ENCODE measurements at regions not wholly inside any gene's neighbourhood (a gene's known extent, or its start where the extent isn't known, plus 50 kb on each side); places are given as distances from the start of the nearest gene placed in this dataset.
A peak's percentile ranks its signal among the peaks of the same experiment; 100 is the strongest.

DNA sequence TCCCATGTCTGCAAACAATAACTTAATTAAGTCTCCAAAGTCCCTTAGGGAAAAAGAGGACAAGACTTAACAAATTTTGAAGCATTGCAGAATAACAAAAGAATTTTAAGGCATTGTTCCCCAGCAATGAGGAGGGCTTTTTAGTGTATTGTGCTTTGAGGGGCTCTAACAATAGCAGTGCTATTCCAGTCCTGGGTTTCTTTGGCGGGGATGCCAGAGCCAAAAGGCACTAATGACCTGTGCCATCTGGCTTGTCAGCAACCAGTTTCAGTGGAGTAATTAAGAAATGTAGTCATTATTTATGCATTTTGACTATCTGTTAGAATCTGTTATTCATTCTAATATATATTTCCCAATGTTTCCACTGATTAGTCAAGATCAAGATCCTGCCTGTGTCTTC lies 575.4 kb downstream of the SPRY1 start:
- H3K9me3 ChIP-seq (replicated peaks; ENCODE audit: insufficient read depth, low read length): no peaks in the 10 kb centered on the region
- no peak overlapping the region for H3K4me3 ChIP-seq (ENCODE audit: low read length)
- no peak overlapping the region for H3K4me2 ChIP-seq (ENCODE audit: low read depth, low read length)
- H3K9me2 ChIP-seq (replicated peaks; ENCODE audit: insufficient read depth, low read length): no peaks in the 10 kb centered on the region
- no peak overlapping the region for H3K9ac ChIP-seq (ENCODE audit: low read length)
- DNase-seq: no peak
- no peak overlapping the region for H2AFZ ChIP-seq (ENCODE audit: low read length)
- no peaks in the 10 kb centered on the region for H3K27me3 ChIP-seq (replicated peaks; ENCODE audit: insufficient read depth, low read length)
- no peaks in the 10 kb centered on the region for H3K36me3 ChIP-seq (replicated peaks; ENCODE audit: insufficient read depth, low read length)
- H3K4me1 ChIP-seq (ENCODE audit: low read length): no peaks in the 10 kb centered on the region
- H3F3A ChIP-seq (ENCODE audit: insufficient read depth, low read length): no peaks in the 10 kb centered on the region
- no peaks in the 10 kb centered on the region for H4K20me1 ChIP-seq (ENCODE audit: insufficient read depth, low read length)
- no peak for TF ChIP-seq EZH2 (optimal IDR thresholded peaks at IDR 0.05; ENCODE audit: low read depth, low read length)
- TF ChIP-seq, protein P1, sequence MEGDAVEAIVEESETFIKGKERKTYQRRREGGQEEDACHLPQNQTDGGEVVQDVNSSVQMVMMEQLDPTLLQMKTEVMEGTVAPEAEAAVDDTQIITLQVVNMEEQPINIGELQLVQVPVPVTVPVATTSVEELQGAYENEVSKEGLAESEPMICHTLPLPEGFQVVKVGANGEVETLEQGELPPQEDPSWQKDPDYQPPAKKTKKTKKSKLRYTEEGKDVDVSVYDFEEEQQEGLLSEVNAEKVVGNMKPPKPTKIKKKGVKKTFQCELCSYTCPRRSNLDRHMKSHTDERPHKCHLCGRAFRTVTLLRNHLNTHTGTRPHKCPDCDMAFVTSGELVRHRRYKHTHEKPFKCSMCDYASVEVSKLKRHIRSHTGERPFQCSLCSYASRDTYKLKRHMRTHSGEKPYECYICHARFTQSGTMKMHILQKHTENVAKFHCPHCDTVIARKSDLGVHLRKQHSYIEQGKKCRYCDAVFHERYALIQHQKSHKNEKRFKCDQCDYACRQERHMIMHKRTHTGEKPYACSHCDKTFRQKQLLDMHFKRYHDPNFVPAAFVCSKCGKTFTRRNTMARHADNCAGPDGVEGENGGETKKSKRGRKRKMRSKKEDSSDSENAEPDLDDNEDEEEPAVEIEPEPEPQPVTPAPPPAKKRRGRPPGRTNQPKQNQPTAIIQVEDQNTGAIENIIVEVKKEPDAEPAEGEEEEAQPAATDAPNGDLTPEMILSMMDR (IDR thresholded peaks at IDR 0.05; ENCODE audit: low read length): no peak
- no peak for TF ChIP-seq EZH2phosphoT487 (IDR thresholded peaks at IDR 0.05; ENCODE audit: low read length)
- no peaks in the 10 kb centered on the region for H3K79me2 ChIP-seq (ENCODE audit: low read length)
- no peak overlapping the region for H3K27ac ChIP-seq (ENCODE audit: low read length)

DNA sequence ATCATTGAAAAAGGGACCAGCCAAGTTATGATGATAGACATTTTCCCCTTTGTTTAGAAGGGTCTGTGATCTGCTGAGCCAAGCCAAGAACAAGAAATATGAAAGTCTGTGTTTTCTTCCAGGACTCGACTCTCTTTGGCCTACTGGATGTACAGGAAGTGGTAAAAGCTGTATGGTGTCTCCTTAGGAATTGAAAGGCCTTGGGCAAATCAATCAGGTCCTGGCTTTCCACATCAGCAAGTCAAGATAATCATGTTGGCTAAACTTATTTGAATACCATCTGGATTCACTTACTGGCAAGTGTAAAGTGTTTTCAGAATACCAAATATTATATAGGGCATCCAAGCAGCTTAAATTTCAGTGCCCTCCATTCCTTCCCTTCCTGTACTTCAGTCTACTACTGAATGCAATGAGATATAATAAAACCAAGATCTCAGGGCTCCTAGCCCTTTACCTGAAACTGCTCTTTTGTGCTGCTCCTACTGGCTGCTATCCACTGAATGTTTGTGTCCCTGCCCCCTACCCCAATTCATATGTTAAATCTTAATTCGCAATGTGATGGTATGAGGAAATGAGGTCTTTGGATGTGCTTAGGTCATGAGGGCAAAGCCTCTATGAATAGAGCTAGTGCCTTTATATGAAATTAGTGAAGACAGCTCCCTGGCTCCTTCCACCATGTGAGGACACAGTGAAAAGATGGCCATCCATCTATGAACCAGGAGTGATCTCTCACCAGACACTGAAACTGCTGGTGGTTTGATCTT lies 578.0 kb downstream of the SPRY1 start:
- DNase-seq: no peak
- Histone ChIP-seq H3K27ac (ENCODE audit: low read length) (no peak overlapping the region), H3K9me2 (replicated peaks; ENCODE audit: insufficient read depth, low read length) (no peaks in the 10 kb centered on the region), H3K9ac (ENCODE audit: low read length) (no peak overlapping the region), H2AFZ (ENCODE audit: low read length) (no peak overlapping the region), H3K9me3 (replicated peaks; ENCODE audit: insufficient read depth, low read length) (no peaks in the 10 kb centered on the region), H3F3A (ENCODE audit: insufficient read depth, low read length) (no peaks in the 10 kb centered on the region), H4K20me1 (ENCODE audit: insufficient read depth, low read length) (no peaks in the 10 kb centered on the region), H3K4me1 (ENCODE audit: low read length) (no peaks in the 10 kb centered on the region), H3K36me3 (replicated peaks; ENCODE audit: insufficient read depth, low read length) (no peaks in the 10 kb centered on the region), H3K4me2 (ENCODE audit: low read depth, low read length) (no peak overlapping the region), H3K4me3 (ENCODE audit: low read length) (no peak overlapping the region), H3K27me3 (replicated peaks; ENCODE audit: insufficient read depth, low read length) (no peaks in the 10 kb centered on the region), H3K79me2 (ENCODE audit: low read length) (no peaks in the 10 kb centered on the region)
- TF ChIP-seq EZH2 (optimal IDR thresholded peaks at IDR 0.05; ENCODE audit: low read depth, low read length) (no peak), EZH2phosphoT487 (IDR thresholded peaks at IDR 0.05; ENCODE audit: low read length) (no peak)

DNA sequence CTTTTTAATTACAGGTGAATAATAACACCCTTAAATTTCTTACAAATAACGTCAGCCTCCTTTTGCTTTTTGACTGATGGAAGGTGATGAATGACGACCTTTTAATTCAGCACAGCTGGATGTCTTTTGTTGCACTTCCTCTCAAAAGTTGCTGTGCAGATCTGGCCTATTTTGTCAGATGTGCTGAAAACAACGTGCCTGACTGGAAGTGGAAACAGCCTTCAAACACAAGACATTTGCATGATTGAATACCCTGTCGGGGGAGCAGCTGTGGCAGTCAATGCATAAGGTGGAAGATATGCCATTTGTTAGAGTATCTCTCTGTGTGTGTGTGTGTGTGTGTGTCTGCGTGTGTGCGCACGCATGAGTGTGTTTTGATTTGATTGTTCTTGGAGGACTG lies 579.7 kb downstream of the SPRY1 start:
- Histone ChIP-seq H3K36me3 (replicated peaks; ENCODE audit: insufficient read depth, low read length) (no peaks in the 10 kb centered on the region), H3K79me2 (ENCODE audit: low read length) (no peaks in the 10 kb centered on the region), H3K9me3 (replicated peaks; ENCODE audit: insufficient read depth, low read length) (no peaks in the 10 kb centered on the region), H3K27ac (ENCODE audit: low read length) (no peak overlapping the region), H3K4me3 (ENCODE audit: low read length) (no peak overlapping the region), H3K4me1 (ENCODE audit: low read length) (no peaks in the 10 kb centered on the region), H3K4me2 (ENCODE audit: low read depth, low read length) (no peak overlapping the region), H3K27me3 (replicated peaks; ENCODE audit: insufficient read depth, low read length) (no peaks in the 10 kb centered on the region), H3K9me2 (replicated peaks; ENCODE audit: insufficient read depth, low read length) (no peaks in the 10 kb centered on the region), H4K20me1 (ENCODE audit: insufficient read depth, low read length) (no peaks in the 10 kb centered on the region), H2AFZ (ENCODE audit: low read length) (no peak overlapping the region), H3F3A (ENCODE audit: insufficient read depth, low read length) (no peaks in the 10 kb centered on the region), H3K9ac (ENCODE audit: low read length) (no peak overlapping the region)
- peak; percentile 47 for DNase-seq
- TF ChIP-seq EZH2phosphoT487 (IDR thresholded peaks at IDR 0.05; ENCODE audit: low read length): no peak
- TF ChIP-seq EZH2 (optimal IDR thresholded peaks at IDR 0.05; ENCODE audit: low read depth, low read length): no peak
- TF ChIP-seq, protein P1 (IDR thresholded peaks at IDR 0.05; ENCODE audit: low read length): no peak

DNA sequence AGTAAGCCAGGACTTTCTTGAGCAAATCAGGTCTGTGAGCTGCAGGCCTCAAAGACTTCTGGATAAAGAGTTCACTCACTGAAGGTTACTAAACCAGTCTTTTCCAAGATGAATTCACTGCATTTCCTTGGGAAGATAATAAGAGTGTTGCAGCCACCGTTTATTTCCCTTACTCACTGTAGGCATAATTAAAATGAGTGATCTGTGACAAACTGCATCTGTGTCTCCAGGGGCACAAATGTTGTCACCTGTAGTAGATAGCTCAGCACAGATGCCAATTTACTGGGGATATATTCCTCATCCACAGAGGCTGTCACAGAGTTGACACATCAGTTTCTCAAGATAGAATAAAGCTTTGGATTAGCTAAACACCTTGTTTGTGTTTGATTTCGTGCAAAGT lies 580.2 kb downstream of the SPRY1 start:
- H3K9ac ChIP-seq (ENCODE audit: low read length): no peak overlapping the region
- H3K27me3 ChIP-seq (replicated peaks; ENCODE audit: insufficient read depth, low read length): no peaks in the 10 kb centered on the region
- no peak overlapping the region for H3K4me3 ChIP-seq (ENCODE audit: low read length)
- H3K9me2 ChIP-seq (replicated peaks; ENCODE audit: insufficient read depth, low read length): no peaks in the 10 kb centered on the region
- no peaks in the 10 kb centered on the region for H4K20me1 ChIP-seq (ENCODE audit: insufficient read depth, low read length)
- no peak overlapping the region for H3K4me2 ChIP-seq (ENCODE audit: low read depth, low read length)
- TF ChIP-seq EZH2phosphoT487 (IDR thresholded peaks at IDR 0.05; ENCODE audit: low read length) (no peak), EZH2 (optimal IDR thresholded peaks at IDR 0.05; ENCODE audit: low read depth, low read length) (no peak)
- TF ChIP-seq, protein P1 (IDR thresholded peaks at IDR 0.05; ENCODE audit: low read length): no peak
- H3K4me1 ChIP-seq (ENCODE audit: low read length): no peaks in the 10 kb centered on the region
- H3K27ac ChIP-seq (ENCODE audit: low read length): no peak overlapping the region
- DNase-seq: no peak
- no peaks in the 10 kb centered on the region for H3K79me2 ChIP-seq (ENCODE audit: low read length)
- no peaks in the 10 kb centered on the region for H3K36me3 ChIP-seq (replicated peaks; ENCODE audit: insufficient read depth, low read length)
- no peak overlapping the region for H2AFZ ChIP-seq (ENCODE audit: low read length)
- H3K9me3 ChIP-seq (replicated peaks; ENCODE audit: insufficient read depth, low read length): no peaks in the 10 kb centered on the region
- no peaks in the 10 kb centered on the region for H3F3A ChIP-seq (ENCODE audit: insufficient read depth, low read length)

Data from MM.1S (cell line).